Activated CD8-positive, alpha-beta memory T cell treated with anti-CD3 and anti-CD28 coated beads for 1 hour (primary cell): ENCODE measurements at regions not wholly inside any gene's neighbourhood (a gene's known extent, or its start where the extent isn't known, plus 50 kb on each side); places are given as distances from the start of the nearest gene placed in this dataset.
"Not testable (repeated sequence)": the region's sequence is repeated elsewhere in the genome, so short reads cannot be mapped to it uniquely, and the experiment has no call there.

Experiments
- DNase-seq, 2 donors: peaks; one replicate each; pipeline ENCODE4 v3.0.0-alpha.2; 2020; ENCODE audit warnings: low read depth in 1 of 2; ENCODE audit errors: extremely low read depth in 1 of 2

- DNase-seq, result no peak
These were observed 230.6 kb upstream of the KRR1 start for GRCh38 chr12:75742048-75742447.

- DNase-seq, result no peak
These were observed 228.5 kb upstream of the KRR1 start for GRCh38 chr12:75739912-75740311.

- DNase-seq, result not testable (repeated sequence)
These were observed 227.7 kb upstream of the KRR1 start for GRCh38 chr12:75739098-75739497.

GRCh38 chr12:75738486-75738885, 227.1 kb upstream of the KRR1 start:
- no peak for DNase-seq

- no peak for DNase-seq
These were observed 224.4 kb upstream of the KRR1 start for GRCh38 chr12:75735853-75736252.

- no peak for DNase-seq
These were observed 217.4 kb upstream of the KRR1 start for GRCh38 chr12:75728826-75729225.

GRCh38 chr12:75727577-75727976, 216.2 kb upstream of the KRR1 start:
- DNase-seq, result no peak

- DNase-seq, result no peak
These were observed 214.2 kb upstream of the KRR1 start for GRCh38 chr12:75725521-75726111.

DNA sequence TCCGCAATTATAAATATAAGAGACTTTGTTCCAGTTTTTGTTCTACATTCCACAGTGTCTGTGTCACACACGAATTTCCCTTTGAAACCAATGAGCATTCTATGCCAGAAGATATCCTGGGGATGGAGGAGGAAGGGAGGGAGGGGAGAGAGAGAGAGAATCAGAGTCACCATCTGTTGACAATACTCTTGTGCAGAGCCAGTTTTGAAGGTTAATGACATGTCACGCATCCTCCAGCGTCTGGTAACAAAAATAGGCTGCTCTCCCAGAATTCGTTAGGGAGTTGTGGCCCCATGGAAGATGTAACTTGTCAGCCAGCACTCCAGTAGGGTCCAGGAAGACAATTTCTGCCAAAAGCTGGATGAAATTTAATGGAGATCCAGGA, 213.5 kb upstream of the KRR1 start:
- no peak for DNase-seq

- no peak for DNase-seq
These were observed 213.0 kb upstream of the KRR1 start for GRCh38 chr12:75724307-75724927.

- DNase-seq, result peak in 1 of 2 donors; percentile 4
These were observed 211.3 kb upstream of the KRR1 start for GRCh38 chr12:75722714-75723200.

DNA sequence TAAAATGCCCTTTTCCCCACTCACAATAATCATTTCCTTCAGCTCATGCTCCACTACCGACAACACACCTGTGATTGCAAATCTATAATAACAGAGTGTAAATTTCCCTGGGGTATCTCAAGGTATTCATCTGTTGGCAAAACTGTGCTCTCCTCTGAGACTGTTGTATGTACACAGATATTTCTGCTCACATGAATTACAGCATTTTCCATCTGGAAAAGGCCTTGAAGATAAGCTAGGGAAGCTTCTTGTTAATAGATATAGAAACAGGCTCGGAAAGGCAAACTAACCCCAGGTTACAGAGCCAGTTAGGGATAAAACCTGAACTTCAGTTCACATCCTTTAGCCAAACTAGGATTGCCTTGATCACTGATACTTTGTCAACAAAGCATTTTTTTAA, 210.4 kb upstream of the KRR1 start:
- DNase-seq, result no peak

GRCh38 chr12:75720812-75721641, 209.6 kb upstream of the KRR1 start:
- DNase-seq, result no peak

GRCh38 chr12:75717902-75718301, 206.5 kb upstream of the KRR1 start:
- DNase-seq, result no peak

- no peak for DNase-seq
These were observed 205.0 kb upstream of the KRR1 start for GRCh38 chr12:75716291-75717025.

GRCh38 chr12:75715682-75716081, 204.3 kb upstream of the KRR1 start:
- no peak for DNase-seq

- no peak for DNase-seq
These were observed 203.9 kb upstream of the KRR1 start for GRCh38 chr12:75715323-75715644.

DNA sequence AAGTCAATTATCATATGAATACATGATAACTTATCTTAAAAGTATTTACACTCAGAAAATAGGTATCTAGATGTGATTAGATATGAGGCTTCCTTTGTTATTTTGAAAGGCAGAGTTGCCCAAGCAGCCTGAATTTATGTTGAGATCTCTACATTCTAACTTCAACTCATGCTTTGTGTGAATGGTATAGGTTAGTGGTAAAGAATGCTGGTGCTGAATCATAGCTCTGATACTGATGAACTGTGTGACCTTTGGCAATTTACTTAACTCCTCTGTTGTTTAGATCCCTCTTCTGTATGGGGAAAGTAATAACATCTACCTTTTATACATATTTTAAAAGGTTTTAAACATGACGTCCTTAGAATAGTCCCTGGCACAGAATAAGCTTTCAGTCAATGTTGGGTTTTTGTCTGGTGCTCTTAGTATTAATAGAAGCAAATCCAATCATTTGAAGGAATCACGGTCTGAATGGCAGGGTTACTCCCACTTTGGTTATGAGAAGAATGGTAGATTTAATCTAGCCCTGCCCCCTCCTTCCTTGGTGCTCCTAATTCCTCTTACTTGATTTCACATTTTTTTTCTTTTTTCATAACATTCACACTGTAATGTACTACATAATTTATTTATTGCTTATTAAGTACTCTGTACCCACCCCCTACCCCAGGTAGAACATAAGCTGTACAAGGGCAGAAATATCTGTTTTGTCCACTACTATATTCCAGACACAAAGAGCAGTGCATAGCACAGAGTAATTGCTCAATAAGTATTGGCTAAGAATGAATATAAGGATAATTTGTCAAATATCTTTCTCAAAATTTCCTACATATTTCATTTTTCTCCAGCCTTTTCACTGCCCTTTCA, 203.3 kb upstream of the KRR1 start:
- no peak for DNase-seq

GRCh38 chr12:75713434-75713833, 202.0 kb upstream of the KRR1 start:
- no peak for DNase-seq

- DNase-seq, result no peak
These were observed 200.8 kb upstream of the KRR1 start for GRCh38 chr12:75712223-75712622.

GRCh38 chr12:75711271-75711670, 199.9 kb upstream of the KRR1 start:
- no peak for DNase-seq
